ENCODE measurements at regions not wholly inside any gene's neighbourhood (a gene's known extent, or its start where the extent isn't known, plus 50 kb on each side); places are given as distances from the start of the nearest gene placed in this dataset.

- no peak for TF ChIP-seq POLR2AphosphoS5 (IDR thresholded peaks at IDR 0.05)
- no peak for TF ChIP-seq POLR2A (IDR thresholded peaks at IDR 0.05)
- no peak for TF ChIP-seq CTCF (IDR thresholded peaks at IDR 0.05 in 8 of 11, conservative IDR thresholded peaks at IDR 0.05 in 3 of 11)
- Histone ChIP-seq H3K27me3 (replicated peaks in 1 of 7) (no peaks in the 10 kb centered on the region), H3K4me3 (no peak overlapping the region), H3K4me1 (no peaks in the 10 kb centered on the region), H3K9me3 (peaks cover 0 to 4% (median 0%) of the 10 kb centered on the region in 8 donors), H3K36me3 (no peaks in the 10 kb centered on the region), H3K27ac (no peak overlapping the region)
- intact Hi-C loops (cut with DNase I; ENCODE audit: low total_unique reads): no loop called here
- no peak for DNase-seq
- 83 to 87% (median 85%) methylated on average over 2 of the region's 2 CpGs for WGBS, 5 donors
Observed at GRCh38 chr4:104716584-104716983, 221.9 kb upstream of the CXXC4 start.

GRCh38 chr4:104719539-104720230 is 225.0 kb upstream of the CXXC4 start:
- Histone ChIP-seq H3K27me3 (replicated peaks in 1 of 7) (no peaks in the 10 kb centered on the region), H3K4me3 (no peak overlapping the region), H3K9me3 (no peaks in the 10 kb centered on the region), H3K36me3 (no peaks in the 10 kb centered on the region), H3K4me1 (no peaks in the 10 kb centered on the region), H3K27ac (no peak overlapping the region)
- no peak for TF ChIP-seq CTCF (IDR thresholded peaks at IDR 0.05 in 8 of 11, conservative IDR thresholded peaks at IDR 0.05 in 3 of 11)
- no peak for TF ChIP-seq POLR2A (IDR thresholded peaks at IDR 0.05)
- no peak for TF ChIP-seq POLR2AphosphoS5 (IDR thresholded peaks at IDR 0.05)
- intact Hi-C loops (cut with DNase I; ENCODE audit: low total_unique reads): no loop called here
- DNase-seq: no peak
- 71 to 85% (median 78%) methylated on average over 4 of the region's 4 CpGs for WGBS, 5 donors

DNA sequence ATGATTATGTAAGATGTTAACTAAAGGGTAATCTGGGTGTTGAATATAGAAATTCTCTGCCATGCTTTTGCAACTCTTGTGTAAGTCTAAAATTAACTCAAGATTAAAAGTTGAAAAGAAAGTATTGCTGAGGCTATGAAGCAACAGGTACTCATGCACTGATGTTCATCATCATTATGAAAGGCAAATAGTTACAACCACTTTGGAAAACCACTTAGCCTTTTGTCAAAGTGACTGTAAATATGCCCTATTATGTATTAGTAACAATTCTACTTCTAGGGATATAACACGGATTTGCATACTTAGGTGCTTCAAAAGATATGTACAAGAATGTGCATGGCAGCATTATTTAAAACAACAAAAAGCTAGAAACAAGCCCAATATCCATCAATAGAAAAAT is 227.8 kb upstream of the CXXC4 start:
- no peak for TF ChIP-seq CTCF (IDR thresholded peaks at IDR 0.05 in 8 of 11, conservative IDR thresholded peaks at IDR 0.05 in 3 of 11)
- TF ChIP-seq POLR2AphosphoS5 (IDR thresholded peaks at IDR 0.05): no peak
- no peak for TF ChIP-seq POLR2A (IDR thresholded peaks at IDR 0.05)
- H3K27ac ChIP-seq: no peak overlapping the region
- H3K27me3 ChIP-seq (replicated peaks in 1 of 7): no peaks in the 10 kb centered on the region
- WGBS, 5 donors: 73 to 83% (median 76%) methylated on average over 1 of the region's 1 CpG
- no peaks in the 10 kb centered on the region for H3K36me3 ChIP-seq
- no peak overlapping the region for H3K4me3 ChIP-seq
- no peak for DNase-seq
- H3K4me1 ChIP-seq: no peaks in the 10 kb centered on the region
- H3K9me3 ChIP-seq: no peaks in the 10 kb centered on the region
- intact Hi-C loops (cut with DNase I; ENCODE audit: low total_unique reads): no loop called here

GRCh38 chr4:104726002-104726401 is 231.3 kb upstream of the CXXC4 start:
- no peaks in the 10 kb centered on the region for H3K9me3 ChIP-seq
- no peaks in the 10 kb centered on the region for H3K27me3 ChIP-seq (replicated peaks in 1 of 7)
- intact Hi-C loops (cut with DNase I; ENCODE audit: low total_unique reads): no loop called here
- no peak overlapping the region for H3K27ac ChIP-seq
- 79 to 89% (median 88%) methylated on average over 5 of the region's 5 CpGs for WGBS, 5 donors
- no peak for TF ChIP-seq POLR2AphosphoS5 (IDR thresholded peaks at IDR 0.05)
- no peak for TF ChIP-seq POLR2A (IDR thresholded peaks at IDR 0.05)
- no peaks in the 10 kb centered on the region for H3K4me1 ChIP-seq
- DNase-seq: no peak
- no peak overlapping the region for H3K4me3 ChIP-seq
- no peaks in the 10 kb centered on the region for H3K36me3 ChIP-seq
